ENCODE measurements at regions not wholly inside any gene's neighbourhood (a gene's known extent, or its start where the extent isn't known, plus 50 kb on each side); places are given as distances from the start of the nearest gene placed in this dataset.

DNA sequence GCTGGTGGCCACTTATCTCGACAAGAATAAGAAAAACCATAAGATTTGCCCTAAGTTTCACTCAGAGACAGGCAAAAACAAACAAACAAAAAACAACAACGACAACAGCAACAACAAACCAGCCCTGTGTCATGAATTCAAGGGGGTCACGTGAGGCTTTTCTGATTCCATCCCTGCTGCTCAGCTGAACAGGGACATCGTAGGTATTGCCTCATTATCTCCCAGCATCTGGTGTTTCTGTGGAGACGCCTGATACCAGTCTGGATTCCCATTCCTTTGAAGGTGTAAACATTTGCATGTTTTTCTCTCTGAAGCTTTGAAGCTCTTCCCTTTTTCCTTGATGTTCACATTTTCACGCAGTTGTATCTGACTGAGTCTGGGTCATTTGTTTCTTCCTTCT lies 117.4 kb downstream of the KCNF1 start:
- no peak for TF ChIP-seq CTCF (IDR thresholded peaks at IDR 0.05 in 8 of 11, conservative IDR thresholded peaks at IDR 0.05 in 3 of 11)
- no peak for TF ChIP-seq POLR2A (IDR thresholded peaks at IDR 0.05)
